Psoas muscle (tissue), 7 donors: ENCODE measurements at regions not wholly inside any gene's neighbourhood (a gene's known extent, or its start where the extent isn't known, plus 50 kb on each side); places are given as distances from the start of the nearest gene placed in this dataset.

Source experiments
- ATAC-seq, 4 donors: fragments of 200-7000 bp; cut with Tn5 transposase; one replicate each; pipeline ENCODE4 v1.9.1; 2020; ENCODE audit warnings: moderate library complexity in 3 of 4, mild to moderate bottlenecking in 2 of 4
- DNase-seq, 2 donors: peaks; one replicate each; pipeline ENCODE4 v3.0.0-alpha.2; 2020
- H3K27ac ChIP-seq: fragments of 200-600 bp; one replicate; pipeline ENCODE4 v1.8.0; 2022
- H3K27me3 ChIP-seq, 3 donors: fragments of 200-600 bp in 1 of 3; one replicate each; pipeline versions ENCODE4 v1.6.1 to v1.8.0; 2013 to 2022; ENCODE audit warnings: low read length in 2 of 3, mild to moderate bottlenecking in 2 of 3, moderate library complexity in 1 of 3; ENCODE audit not compliant: insufficient read depth in 3 of 3
- H3K36me3 ChIP-seq, 2 donors: fragments of 200-600 bp in 1 of 2; one replicate each; pipeline versions ENCODE4 v1.6.1 to v1.8.0; 2013 to 2022; ENCODE audit warnings: low read depth in 1 of 2, mild to moderate bottlenecking in 1 of 2, moderate library complexity in 1 of 2; ENCODE audit not compliant: insufficient read depth in 1 of 2
- H3K4me1 ChIP-seq: fragments of 200-600 bp; one replicate; pipeline ENCODE4 v1.8.0; 2022
- H3K4me3 ChIP-seq: fragments of 200-600 bp; one replicate; pipeline ENCODE4 v1.8.0; 2022; ENCODE audit warnings: mild to moderate bottlenecking
- H3K9me3 ChIP-seq: fragments of 200-600 bp; one replicate; pipeline ENCODE4 v1.8.0; 2022
- CTCF ChIP-seq: fragments of 200-600 bp; IDR thresholded peaks from one replicate; pipeline ENCODE4 v1.8.0; 2022; ENCODE audit warnings: antibody characterized with exemption
- WGBS, 3 donors: extraction: QIAGEN DNeasy Blood & Tissue Kit; methylation state at CpG; one replicate each; pipeline versions ENCODE4 v1.1.6 to v1.1.7; 2013; 5-methylcytosine and 5-hydroxymethylcytosine counted together
- intact Hi-C, 2 donors: fragments of 100-400 bp; cut with DNase I; formaldehyde crosslinking; loops; one replicate each; pipeline versions ENCODE4 v1.11.0 to v1.14.2; 2022
- donor health status: healthy with polysubstance abuse.
- donor health status: DM: no; HTN: no; CAD: no; lungs with moderate emphysema.
- donor health status: Bipolar disorder and iron deficiency.
- donor health status: healthy.
- donor health status: DM: yes; HTN: yes; CAD: no.
- donor health status: DM: no; HTN: no; CAD: no.
- donor health status: DM: yes; HTN: yes; CAD: no.

GRCh38 chr6:97819710-97820109 is 536.7 kb upstream of the MMS22L start:
- Histone ChIP-seq H3K27me3 (no peaks in the 10 kb centered on the region), H3K36me3 (no peaks in the 10 kb centered on the region), H3K27ac (no peak overlapping the region), H3K4me1 (no peaks in the 10 kb centered on the region), H3K4me3 (no peak overlapping the region), H3K9me3 (no peaks in the 10 kb centered on the region)
- no peak for TF ChIP-seq CTCF
- DNase-seq (no peak), ATAC-seq (no peak)
- WGBS, 3 donors = 37 to 48% (median 43%) methylated on average over 3 of the region's 3 CpGs
- intact Hi-C loops = no loop called here

DNA sequence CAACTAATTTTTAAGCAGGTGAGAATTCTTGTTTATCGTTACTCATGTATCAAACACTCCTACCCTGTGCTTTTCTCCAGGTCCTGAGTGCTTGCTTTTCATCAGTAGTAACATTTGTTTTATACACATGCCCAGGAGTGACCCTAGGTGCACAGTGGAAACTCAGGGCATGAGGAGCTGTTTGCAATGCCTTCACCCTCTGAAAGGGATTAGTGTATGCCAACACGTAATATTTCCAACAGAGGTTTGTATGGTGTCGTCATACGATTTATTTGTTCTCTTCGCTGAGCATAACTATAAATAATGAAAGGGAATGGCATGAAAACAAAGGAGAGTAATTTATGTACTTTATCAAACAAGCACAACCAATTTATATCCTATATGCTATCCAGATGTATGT is 537.4 kb upstream of the MMS22L start:
- intact Hi-C loops = no loop called here
- ATAC-seq (no peak), DNase-seq (no peak)
- H3K36me3 ChIP-seq = no peaks in the 10 kb centered on the region
- no peak overlapping the region for H3K4me3 ChIP-seq
- TF ChIP-seq CTCF = no peak
- H3K27me3 ChIP-seq = no peaks in the 10 kb centered on the region
- no peaks in the 10 kb centered on the region for H3K4me1 ChIP-seq
- H3K9me3 ChIP-seq = no peaks in the 10 kb centered on the region
- WGBS, 3 donors = 60 to 73% (median 68%) methylated on average over 5 of the region's 5 CpGs
- no peak overlapping the region for H3K27ac ChIP-seq

- no peaks in the 10 kb centered on the region for H3K4me1 ChIP-seq
- DNase-seq (no peak), ATAC-seq (no peak)
- H3K27ac ChIP-seq = no peak overlapping the region
- TF ChIP-seq CTCF = no peak
- no peaks in the 10 kb centered on the region for H3K9me3 ChIP-seq
- H3K27me3 ChIP-seq = no peaks in the 10 kb centered on the region
- no peaks in the 10 kb centered on the region for H3K36me3 ChIP-seq
- H3K4me3 ChIP-seq = no peak overlapping the region
- 60 to 72% (median 64%) methylated on average over 2 of the region's 2 CpGs for WGBS, 3 donors
- intact Hi-C loops = no loop called here
Observed at GRCh38 chr6:97822632-97823031, 539.6 kb upstream of the MMS22L start.

- Histone ChIP-seq H3K36me3 (no peaks in the 10 kb centered on the region), H3K9me3 (no peaks in the 10 kb centered on the region), H3K27ac (no peak overlapping the region), H3K4me1 (no peaks in the 10 kb centered on the region), H3K27me3 (no peaks in the 10 kb centered on the region), H3K4me3 (no peak overlapping the region)
- WGBS, 3 donors = 70 to 82% (median 80%) methylated on average over 3 of the region's 3 CpGs
- no peak for TF ChIP-seq CTCF
- intact Hi-C loops = no loop called here
- no peak for ATAC-seq
- no peak for DNase-seq
Observed at GRCh38 chr6:97841763-97842162, 558.7 kb upstream of the MMS22L start.

DNA sequence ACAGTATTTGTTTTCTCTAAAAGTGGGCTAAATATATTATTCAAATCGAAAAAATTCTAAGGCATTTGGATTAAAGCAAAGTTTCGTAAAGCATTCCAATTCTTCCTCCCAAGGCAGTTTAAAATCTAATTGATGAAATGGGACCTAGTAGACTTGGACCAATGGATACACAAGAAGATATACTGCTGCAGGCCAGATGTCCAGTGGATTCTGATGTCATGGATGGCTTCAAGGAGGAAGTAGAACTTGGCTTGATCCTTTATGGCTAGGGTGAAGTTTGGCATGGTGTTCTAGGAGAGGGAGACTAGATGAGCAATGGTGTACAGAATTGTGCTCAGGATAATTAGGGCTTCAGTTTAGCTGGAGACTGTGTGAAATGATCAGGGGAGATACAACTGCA is 559.5 kb upstream of the MMS22L start:
- Histone ChIP-seq H3K4me3 (no peak overlapping the region), H3K4me1 (no peaks in the 10 kb centered on the region), H3K9me3 (no peaks in the 10 kb centered on the region), H3K36me3 (no peaks in the 10 kb centered on the region), H3K27ac (no peak overlapping the region), H3K27me3 (no peaks in the 10 kb centered on the region)
- intact Hi-C loops = no loop called here
- 74 to 86% (median 85%) methylated on average over 2 of the region's 2 CpGs for WGBS, 3 donors
- ATAC-seq (no peak), DNase-seq (no peak)
- no peak for TF ChIP-seq CTCF
